PFSK-1 (cell line): ENCODE measurements at regions not wholly inside any gene's neighbourhood (a gene's known extent, or its start where the extent isn't known, plus 50 kb on each side); places are given as distances from the start of the nearest gene placed in this dataset.

Experiments used
- FOXP2 ChIP-seq: optimal IDR thresholded peaks from 2 replicates; pipeline ENCODE3; 2011; ENCODE audit warnings: borderline replicate concordance, control low read depth, inconsistent platforms; ENCODE audit not compliant: insufficient read depth; ENCODE audit errors: extremely low read length, extremely low read depth
- POLR2AphosphoS5 ChIP-seq: IDR thresholded peaks from 2 replicates; pipeline ENCODE4 v1.6.1; 2012; ENCODE audit warnings: low read depth, mild to moderate bottlenecking, control low read depth, low read length, moderate library complexity
- SIN3A ChIP-seq: IDR thresholded peaks from 2 replicates; pipeline ENCODE4 v1.6.1; 2012; ENCODE audit warnings: mild to moderate bottlenecking, low read length, moderate library complexity, borderline replicate concordance; ENCODE audit not compliant: insufficient read depth
- TAF1 ChIP-seq: IDR thresholded peaks from 2 replicates; pipeline ENCODE4 v1.6.1; 2012; ENCODE audit warnings: low read length, control low read depth, borderline replicate concordance; ENCODE audit not compliant: insufficient read depth
- TF ChIP-seq, protein P1 (sequence below), 2 experiments: IDR thresholded peaks; 2 replicates each; pipeline versions ENCODE4 v1.6.1 to v1.8.0; 2011 to 2012; ENCODE audit warnings: low read depth in 2 of 2, low read length in 2 of 2, control low read depth in 1 of 2, inconsistent platforms in 1 of 2, mild to moderate bottlenecking in 1 of 2, moderate library complexity in 1 of 2; ENCODE audit not compliant: insufficient read depth in 1 of 2

GRCh38 chr14:54300881-54301280 is 95.9 kb upstream of the CDKN3 start:
- TF ChIP-seq FOXP2 (no peak), POLR2AphosphoS5 (no peak), SIN3A (no peak), TAF1 (no peak)
- TF ChIP-seq, protein P1, sequence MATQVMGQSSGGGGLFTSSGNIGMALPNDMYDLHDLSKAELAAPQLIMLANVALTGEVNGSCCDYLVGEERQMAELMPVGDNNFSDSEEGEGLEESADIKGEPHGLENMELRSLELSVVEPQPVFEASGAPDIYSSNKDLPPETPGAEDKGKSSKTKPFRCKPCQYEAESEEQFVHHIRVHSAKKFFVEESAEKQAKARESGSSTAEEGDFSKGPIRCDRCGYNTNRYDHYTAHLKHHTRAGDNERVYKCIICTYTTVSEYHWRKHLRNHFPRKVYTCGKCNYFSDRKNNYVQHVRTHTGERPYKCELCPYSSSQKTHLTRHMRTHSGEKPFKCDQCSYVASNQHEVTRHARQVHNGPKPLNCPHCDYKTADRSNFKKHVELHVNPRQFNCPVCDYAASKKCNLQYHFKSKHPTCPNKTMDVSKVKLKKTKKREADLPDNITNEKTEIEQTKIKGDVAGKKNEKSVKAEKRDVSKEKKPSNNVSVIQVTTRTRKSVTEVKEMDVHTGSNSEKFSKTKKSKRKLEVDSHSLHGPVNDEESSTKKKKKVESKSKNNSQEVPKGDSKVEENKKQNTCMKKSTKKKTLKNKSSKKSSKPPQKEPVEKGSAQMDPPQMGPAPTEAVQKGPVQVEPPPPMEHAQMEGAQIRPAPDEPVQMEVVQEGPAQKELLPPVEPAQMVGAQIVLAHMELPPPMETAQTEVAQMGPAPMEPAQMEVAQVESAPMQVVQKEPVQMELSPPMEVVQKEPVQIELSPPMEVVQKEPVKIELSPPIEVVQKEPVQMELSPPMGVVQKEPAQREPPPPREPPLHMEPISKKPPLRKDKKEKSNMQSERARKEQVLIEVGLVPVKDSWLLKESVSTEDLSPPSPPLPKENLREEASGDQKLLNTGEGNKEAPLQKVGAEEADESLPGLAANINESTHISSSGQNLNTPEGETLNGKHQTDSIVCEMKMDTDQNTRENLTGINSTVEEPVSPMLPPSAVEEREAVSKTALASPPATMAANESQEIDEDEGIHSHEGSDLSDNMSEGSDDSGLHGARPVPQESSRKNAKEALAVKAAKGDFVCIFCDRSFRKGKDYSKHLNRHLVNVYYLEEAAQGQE (IDR thresholded peaks at IDR 0.05; ENCODE audit: insufficient read depth in 1 of 2, low read depth in 2 of 2, low read length in 2 of 2) = no peak

- TF ChIP-seq TAF1 (no peak), POLR2AphosphoS5 (no peak), FOXP2 (no peak), SIN3A (no peak)
- TF ChIP-seq, protein P1 (IDR thresholded peaks at IDR 0.05; ENCODE audit: insufficient read depth in 1 of 2, low read depth in 2 of 2, low read length in 2 of 2) = no peak
These were observed 95.4 kb upstream of the CDKN3 start for GRCh38 chr14:54301359-54301758.

DNA sequence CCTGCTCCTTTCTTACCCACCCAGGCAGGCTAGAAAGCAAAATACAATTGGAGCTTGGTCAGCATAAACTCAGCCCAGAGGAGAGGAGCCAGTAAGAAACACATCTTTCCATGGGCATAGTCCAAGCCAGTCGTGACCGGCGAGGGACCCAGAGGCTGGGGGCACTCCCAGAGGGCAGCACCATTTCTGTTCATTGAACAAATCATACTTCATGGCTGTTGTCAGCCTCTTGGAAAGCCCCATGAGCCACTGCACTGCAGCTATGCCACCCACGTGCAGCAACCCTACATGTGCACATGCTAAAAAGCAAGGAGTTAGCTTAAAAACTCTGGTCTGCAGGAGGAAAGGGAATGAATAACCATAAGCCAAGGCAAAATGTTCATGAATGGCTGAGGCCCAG is 90.0 kb upstream of the CDKN3 start:
- TF ChIP-seq SIN3A (no peak), POLR2AphosphoS5 (no peak), TAF1 (no peak), FOXP2 (no peak)
- TF ChIP-seq, protein P1 (IDR thresholded peaks at IDR 0.05; ENCODE audit: insufficient read depth in 1 of 2, low read depth in 2 of 2, low read length in 2 of 2) = no peak

DNA sequence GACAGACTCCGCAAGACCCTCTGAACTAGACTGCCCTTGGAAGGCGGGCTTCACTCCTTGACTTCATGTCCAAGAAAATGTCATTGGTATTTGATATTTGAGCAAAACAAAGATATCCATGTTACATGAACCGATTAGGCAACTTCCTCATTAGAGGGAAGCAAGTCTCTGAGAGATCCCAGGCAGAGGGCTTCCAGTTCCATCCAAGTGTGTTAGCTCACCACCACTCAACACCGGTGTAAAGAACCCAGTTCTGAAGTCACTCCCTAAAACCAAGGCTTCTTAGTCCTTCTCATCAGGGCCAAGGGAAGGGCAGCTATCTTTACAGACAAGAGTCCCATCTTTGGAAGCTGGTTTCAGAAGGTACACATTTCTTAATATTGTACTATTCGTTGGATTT is 87.2 kb upstream of the CDKN3 start:
- TF ChIP-seq TAF1 = no peak
- no peak for TF ChIP-seq POLR2AphosphoS5
- TF ChIP-seq SIN3A = no peak
- TF ChIP-seq, protein P1 (IDR thresholded peaks at IDR 0.05; ENCODE audit: insufficient read depth in 1 of 2, low read depth in 2 of 2, low read length in 2 of 2) = no peak
